NCI-H526 (cell line): ENCODE measurements at regions not wholly inside any gene's neighbourhood (a gene's known extent, or its start where the extent isn't known, plus 50 kb on each side); places are given as distances from the start of the nearest gene placed in this dataset.
A peak's percentile ranks its signal among the peaks of the same experiment; 100 is the strongest.

ENCODE experiments used
- DNase-seq, 2 experiments: peaks; one replicate each; lab custom pipeline; 2025; lab: John Stamatoyannopoulos, UW

DNA sequence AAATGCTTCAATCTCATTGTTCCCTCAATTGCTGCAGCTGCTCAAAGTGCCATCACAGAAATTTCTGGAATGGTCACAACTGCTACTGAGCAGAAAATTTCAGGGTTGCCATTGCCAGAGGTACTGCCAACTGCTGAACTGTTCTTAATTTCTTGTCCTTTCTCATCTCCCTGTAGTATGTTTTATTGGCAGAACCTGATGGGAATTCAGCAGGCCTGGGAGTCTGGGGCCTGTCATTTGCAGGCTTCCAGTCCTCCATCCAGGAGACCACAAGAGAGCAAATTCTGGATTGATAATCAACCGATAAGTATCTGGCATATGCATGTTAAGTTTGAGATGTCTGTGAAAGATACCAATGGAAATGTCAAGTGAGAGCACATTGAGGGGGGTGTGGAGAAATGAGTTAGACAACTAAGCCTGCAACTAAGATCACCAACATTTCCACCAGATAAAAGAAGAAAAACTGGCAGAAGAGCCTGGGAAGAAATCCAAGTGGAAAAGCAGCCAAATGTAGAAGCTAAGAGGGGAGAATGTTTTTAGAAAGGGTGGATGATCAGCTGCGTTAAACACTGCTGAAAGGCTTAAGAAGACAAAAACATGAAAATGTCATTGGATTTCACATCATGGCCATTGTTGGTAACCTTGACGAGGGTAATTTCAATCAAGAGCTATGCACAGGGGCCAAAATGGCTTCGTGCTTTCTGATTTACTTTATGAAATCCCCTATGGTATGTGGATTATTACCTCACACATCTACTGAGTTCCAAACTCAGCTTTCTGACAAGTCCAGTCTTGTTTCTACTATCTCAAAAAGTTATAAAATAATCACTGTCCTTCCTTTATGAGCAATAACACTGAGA is 648.1 kb downstream of the PLPP3 start:
- no peak for DNase-seq

GRCh38 chr1:55929652-55930051 is 649.7 kb downstream of the PLPP3 start:
- no peak for DNase-seq

GRCh38 chr1:55928576-55928975 is 650.8 kb downstream of the PLPP3 start:
- DNase-seq: no peak

DNA sequence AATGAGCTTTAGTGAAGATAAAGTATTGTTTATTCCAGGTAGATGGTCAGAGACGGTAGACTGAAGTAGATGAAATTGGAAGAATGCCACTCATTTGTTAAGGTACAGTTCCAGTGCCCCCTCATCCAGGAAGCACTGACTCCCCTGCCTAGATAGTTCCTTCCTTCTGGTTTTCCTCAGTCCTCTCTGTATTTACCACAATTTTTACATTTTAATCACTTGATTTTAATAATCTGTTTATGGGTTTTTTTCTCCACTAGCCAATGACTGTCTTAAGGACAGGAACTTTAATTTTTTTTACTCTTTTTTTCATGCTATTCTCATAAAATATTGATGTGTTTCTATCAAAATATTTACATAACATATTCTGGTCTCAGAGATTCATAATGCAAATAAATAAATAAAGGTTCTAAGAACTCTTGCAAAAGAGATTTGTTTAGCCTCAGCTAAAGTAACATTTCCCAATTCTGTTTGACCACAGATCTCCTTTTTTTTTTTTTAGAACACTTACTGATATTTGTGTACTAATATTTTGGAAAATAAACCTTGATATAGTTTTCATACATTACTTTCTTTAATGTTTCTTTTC is 651.6 kb downstream of the PLPP3 start:
- no peak for DNase-seq

DNA sequence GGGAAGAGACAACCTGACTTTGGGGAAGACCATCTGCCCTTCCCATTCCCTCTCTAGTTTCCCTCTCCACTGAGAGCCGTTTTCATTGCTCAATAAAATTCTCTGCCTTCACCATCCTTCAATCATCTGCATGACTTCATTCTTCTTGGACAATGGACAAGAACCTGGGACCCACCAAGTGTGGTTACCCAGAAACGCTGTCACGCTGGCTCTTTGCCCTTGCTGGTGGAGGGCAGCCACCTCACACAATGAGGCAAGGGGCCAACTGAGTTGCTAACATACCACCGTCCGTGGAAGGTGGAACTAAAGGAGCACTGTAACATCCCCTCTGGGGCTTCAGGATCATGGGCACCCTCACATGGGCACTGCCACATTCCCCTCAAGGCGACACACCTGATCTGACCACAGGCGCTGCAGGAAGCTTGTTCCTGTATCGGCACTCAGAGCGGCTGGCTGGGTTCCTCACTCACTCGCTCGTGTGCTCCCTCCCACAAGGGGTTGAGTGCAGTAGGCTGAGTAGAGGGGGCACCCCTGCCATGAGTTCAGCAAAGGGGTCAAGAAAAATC is 652.4 kb downstream of the PLPP3 start:
- no peak for DNase-seq

DNA sequence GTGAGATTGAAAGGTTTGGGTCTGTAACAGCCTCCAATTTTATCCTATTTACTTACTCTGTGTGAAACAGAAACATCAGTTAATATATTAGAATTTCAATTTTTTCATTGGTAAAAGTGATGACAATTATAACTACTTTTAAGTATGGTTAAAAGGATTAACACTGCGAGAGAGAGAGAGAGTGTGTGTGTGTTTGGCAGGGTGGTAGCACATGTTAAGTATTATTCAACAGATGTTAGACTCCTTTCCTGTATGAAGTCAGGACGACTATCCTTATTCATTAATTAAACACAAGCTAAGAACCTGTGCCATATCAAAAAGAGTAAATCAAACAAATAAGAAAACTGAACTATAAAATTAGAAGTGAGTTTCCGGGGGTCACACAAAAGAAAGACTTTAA is 662.5 kb downstream of the PLPP3 start:
- DNase-seq: no peak

DNA sequence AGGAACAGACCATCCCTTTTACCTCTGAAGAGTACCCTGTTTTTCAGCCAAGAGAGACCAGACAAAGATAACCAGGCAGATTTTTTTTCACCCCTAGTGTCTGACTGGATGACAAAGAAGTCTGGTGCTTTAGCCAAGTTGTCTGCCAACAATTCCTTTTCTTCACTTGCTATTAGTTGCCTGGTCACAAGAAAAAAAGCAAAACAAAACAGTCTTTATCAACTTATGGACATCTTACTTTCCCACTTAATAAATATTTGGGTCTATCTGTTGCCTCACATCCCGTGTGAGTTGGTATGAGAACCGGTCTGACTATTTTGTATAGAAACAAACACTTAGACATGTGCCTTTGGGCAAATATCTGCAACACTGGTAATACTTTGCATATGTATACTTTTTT is 662.9 kb downstream of the PLPP3 start:
- peak; percentile 36 to 37 for DNase-seq

DNA sequence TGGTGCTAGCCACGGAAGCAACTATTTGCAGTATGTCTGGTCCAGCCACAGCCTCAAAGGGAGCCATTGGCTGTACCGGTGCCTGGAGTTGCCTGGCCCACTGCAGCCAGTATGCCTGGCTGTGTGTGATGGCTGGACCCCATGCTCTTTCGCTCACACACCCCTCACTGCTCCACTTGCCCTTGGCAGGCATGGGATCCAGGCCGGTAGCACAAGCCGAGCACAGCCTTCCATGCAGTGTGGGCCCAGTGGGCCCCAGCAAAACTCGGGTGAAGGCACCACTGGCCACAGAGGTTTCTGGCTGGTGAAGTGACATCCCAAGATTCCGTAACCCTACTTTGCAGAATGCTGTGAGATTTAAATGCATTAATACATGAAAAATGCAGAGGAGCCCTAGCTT is 665.8 kb downstream of the PLPP3 start:
- no peak for DNase-seq

- no peak for DNase-seq
These were observed 666.9 kb downstream of the PLPP3 start for GRCh38 chr1:55912438-55912837.

DNA sequence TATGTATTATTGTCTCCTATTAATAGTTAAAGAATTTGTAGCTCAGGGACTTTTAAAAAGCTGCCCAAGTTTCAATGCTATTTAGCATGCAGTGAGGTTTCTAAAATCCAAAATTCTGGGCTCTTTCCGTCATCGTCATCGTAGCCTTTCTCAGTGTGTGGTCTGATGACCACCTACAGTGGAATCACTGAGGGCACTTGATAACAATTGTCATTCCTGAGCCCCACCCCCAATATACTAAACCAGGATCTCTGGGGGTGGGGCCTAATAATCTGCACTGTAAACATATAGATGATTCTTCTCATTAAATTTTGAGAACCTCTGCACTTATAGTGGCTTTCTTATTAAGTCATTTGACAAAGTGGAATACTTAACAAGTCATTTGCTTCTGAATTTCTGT is 674.8 kb downstream of the PLPP3 start:
- DNase-seq: no peak

GRCh38 chr1:55898181-55898580 is 681.2 kb downstream of the PLPP3 start:
- no peak for DNase-seq

DNA sequence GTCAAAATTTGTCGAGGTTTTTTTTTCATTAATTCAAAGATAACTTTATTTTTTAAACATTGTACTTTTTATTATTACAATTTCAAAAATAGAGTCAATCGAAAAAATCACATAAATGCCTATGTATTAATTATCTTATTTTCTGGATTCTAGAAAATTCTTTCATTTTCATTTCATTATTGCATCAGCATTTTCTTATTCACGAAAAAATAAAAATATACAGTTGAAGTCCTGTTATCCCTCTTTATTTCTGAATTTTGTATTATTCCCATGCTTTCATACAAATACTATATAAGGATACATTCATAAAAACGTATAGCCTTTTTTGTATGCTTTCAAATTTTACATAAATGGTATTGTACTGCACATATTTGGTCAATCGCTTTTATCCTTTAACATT is 681.0 kb upstream of the USP24 start:
- DNase-seq: no peak

- DNase-seq: no peak
These were observed 679.4 kb upstream of the USP24 start for GRCh38 chr1:55894521-55894920.

DNA sequence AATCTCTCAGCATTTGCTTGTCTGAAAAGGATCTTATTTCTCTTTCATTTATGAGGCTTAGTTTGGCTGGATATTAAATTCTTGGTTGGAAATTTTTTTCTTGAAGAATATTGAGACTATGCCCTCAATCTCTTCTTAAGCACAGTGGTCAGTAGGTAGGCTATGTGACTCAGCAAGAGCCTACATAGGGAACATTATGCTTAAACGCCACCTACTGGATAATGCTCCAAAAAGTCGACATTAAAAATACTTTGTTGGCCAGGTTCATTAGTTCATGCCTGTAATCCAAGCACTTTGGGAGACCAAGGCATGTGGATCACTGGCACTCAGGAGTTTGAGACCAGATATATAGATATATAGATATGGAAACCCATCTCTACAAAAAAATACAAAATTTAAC is 678.0 kb upstream of the USP24 start:
- DNase-seq: peak; percentile 16 to 68

DNA sequence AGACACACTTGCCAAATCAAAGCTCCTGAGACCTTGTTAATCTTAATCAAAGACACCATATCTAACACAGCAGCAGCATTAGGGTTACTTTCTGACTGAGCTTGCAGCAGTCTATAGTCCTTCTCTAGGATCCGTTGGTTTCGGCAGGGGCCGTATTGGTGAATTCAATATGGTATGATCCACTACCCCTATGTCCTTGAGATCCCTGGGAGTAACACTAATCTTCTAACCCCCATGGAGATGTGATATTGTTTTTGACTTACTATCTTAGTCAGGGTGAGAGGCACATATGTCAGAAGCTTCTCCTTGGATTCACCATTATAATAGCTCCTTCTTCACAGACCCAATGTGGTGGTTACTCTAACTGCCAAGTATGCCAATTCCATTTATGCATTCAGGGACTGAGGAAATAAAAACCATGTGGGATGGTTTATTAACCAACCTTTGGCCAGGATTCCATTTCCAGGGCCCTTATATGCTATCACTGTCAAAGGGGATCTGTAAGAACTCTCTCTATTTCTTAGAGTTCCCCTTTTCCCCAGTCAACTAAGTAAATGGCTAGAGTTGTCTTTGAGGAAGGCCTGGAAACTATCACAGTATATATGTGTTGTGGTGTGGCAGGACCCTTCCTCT is 673.6 kb upstream of the USP24 start:
- no peak for DNase-seq

DNA sequence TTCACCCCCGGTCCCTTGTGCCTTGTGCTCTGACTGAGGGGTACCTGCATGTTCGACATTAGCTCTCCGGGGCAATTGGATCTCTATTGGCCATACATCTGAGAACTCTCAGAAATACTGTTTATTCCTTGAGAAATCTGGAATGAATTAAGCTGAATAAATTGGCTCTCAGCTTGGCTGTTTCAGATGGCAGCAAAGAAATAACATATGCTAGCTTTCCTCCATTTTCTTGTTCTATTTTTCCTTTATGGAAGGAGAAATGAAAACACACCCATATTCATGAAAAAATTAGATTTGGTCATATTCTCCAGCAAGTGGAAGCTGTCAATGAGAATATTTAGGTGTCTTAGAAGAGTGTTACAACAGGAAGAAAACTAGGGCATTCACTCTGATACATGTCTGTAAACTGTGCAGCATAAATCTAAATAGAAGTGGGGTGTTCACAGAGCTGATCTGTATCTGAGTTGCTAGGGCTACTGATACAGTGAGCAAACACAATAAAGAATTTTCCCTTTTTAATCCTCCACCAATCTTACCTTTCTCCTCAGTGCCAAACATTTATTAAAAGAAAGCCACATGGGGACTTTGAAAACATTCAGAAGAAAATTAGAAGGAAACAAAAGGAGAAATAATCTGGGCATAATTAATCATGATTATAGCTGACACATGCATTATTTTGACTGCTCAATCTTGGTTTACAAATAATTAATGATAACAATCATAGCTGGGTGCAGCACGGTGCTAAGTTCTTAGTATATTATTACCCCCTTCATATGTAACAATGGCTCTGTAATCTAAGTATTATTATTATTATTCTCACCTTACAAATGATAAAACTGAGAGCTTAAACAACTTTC is 671.9 kb upstream of the USP24 start:
- no peak for DNase-seq

GRCh38 chr1:55885619-55886018 is 670.5 kb upstream of the USP24 start:
- no peak for DNase-seq

DNA sequence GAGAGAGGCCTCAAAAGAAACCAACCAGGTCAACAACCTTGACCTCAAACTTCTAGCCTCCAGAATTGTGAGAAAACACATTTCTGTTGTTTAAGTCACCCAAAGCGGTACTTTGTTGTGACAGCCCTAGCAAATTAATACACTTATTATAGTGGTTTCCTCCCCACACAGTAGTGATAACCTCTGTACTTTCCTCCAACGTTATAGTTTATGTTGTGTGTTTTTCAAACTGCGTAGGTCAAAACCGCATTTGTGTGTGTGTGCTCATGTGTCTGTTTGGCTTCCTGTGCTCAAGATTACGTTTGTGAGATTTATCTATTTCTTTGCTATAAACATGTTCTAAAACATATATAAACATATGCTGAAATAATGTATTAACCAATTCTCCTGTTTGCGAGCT is 667.8 kb upstream of the USP24 start:
- no peak for DNase-seq

GRCh38 chr1:55879346-55879745 is 664.2 kb upstream of the USP24 start:
- no peak for DNase-seq

DNA sequence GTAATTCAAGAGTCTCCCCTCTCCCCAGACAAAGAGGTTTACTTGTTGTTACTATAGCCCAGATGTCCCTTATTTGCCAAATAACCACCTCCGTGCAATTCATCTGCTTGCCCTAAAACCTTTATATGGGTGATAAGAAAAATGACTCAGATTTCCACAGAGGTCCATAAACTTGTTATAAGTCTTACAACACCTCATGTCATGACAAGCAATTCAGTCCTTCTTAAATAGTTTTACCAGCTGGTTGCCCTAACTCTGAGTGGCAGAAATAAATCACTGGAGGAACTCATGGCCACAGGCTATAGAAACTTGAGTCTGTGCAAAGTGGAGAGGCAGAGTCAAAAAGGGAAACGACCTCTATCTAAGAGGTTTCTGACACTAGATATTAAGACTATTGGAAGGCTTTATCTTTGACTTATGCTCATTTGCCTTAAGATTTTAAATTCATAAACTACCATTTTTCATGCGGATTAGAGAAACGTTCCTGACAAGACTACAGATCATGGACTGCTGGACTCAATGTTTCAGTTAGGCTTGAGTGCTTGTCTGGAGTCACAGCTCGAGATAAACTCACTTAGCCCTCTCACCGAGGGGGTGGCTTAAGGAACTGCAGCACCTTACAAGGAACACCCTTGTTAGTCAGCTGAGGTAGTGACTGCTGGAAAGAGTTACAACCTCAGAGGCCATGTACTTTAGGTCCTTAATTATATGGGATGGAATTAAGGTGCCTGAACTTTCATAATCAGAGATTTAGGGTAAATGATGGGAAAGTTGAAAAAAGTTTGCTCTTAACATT is 662.5 kb upstream of the USP24 start:
- no peak for DNase-seq
